GM21786 (cell line): ENCODE measurements at regions not wholly inside any gene's neighbourhood (a gene's known extent, or its start where the extent isn't known, plus 50 kb on each side); places are given as distances from the start of the nearest gene placed in this dataset.

Source experiments
- ATAC-seq: cut with Tn5 transposase; IDR thresholded peaks from one replicate; pipeline ENCODE4 v1.9.1; 2021; ENCODE audit not compliant: unreplicated experiment

GRCh38 chr2:217261452-217261851 is 401.6 kb upstream of the TNP1 start:
- ATAC-seq = no peak

- ATAC-seq = no peak
Measured at GRCh38 chr2:217260441-217261115, 400.7 kb upstream of the TNP1 start.

GRCh38 chr2:217258170-217258569 is 398.3 kb upstream of the TNP1 start:
- ATAC-seq = no peak

- ATAC-seq = no peak
Measured at GRCh38 chr2:217256251-217256650, 396.4 kb upstream of the TNP1 start.

- ATAC-seq = no peak
Measured at GRCh38 chr2:217254111-217254510, 394.2 kb upstream of the TNP1 start.

- no peak for ATAC-seq
Measured at GRCh38 chr2:217252181-217252580, 392.3 kb upstream of the TNP1 start.

- ATAC-seq = no peak
Measured at GRCh38 chr2:217250013-217250524, 390.2 kb upstream of the TNP1 start.

GRCh38 chr2:217249121-217250012 is 389.5 kb upstream of the TNP1 start:
- no peak for ATAC-seq

- peak; percentile 98 for ATAC-seq
Measured at GRCh38 chr2:217248312-217248935, 388.6 kb upstream of the TNP1 start.

- ATAC-seq = no peak
Measured at GRCh38 chr2:217247476-217247875, 387.6 kb upstream of the TNP1 start.

GRCh38 chr2:217246108-217246507 is 386.2 kb upstream of the TNP1 start:
- no peak for ATAC-seq

- no peak for ATAC-seq
Measured at GRCh38 chr2:217244815-217245214, 385.0 kb upstream of the TNP1 start.

GRCh38 chr2:217242947-217243346 is 383.1 kb upstream of the TNP1 start:
- no peak for ATAC-seq

- no peak for ATAC-seq
Measured at GRCh38 chr2:217231724-217232123, 371.9 kb upstream of the TNP1 start.

- ATAC-seq = no peak
Measured at GRCh38 chr2:217231212-217231611, 371.3 kb upstream of the TNP1 start.

GRCh38 chr2:217228732-217229131 is 368.9 kb upstream of the TNP1 start:
- no peak for ATAC-seq

GRCh38 chr2:217227794-217228193 is 367.9 kb upstream of the TNP1 start:
- ATAC-seq = no peak

- no peak for ATAC-seq
Measured at GRCh38 chr2:217225596-217225995, 365.7 kb upstream of the TNP1 start.

- peak; percentile 76 for ATAC-seq
Measured at GRCh38 chr2:217223222-217223930, 363.5 kb upstream of the TNP1 start.

- peak; percentile 28 for ATAC-seq
Measured at GRCh38 chr2:217222309-217222910, 362.5 kb upstream of the TNP1 start.
